GM23338 (cell line): ENCODE measurements at regions not wholly inside any gene's neighbourhood (a gene's known extent, or its start where the extent isn't known, plus 50 kb on each side); places are given as distances from the start of the nearest gene placed in this dataset.

ENCODE experiments used
- ATAC-seq: fragments of 200-7000 bp; cut with Tn5 transposase; 3 replicates; pipeline ENCODE4 v1.9.1; 2020
- DNase-seq: peaks from one replicate; pipeline ENCODE4 v3.0.0-alpha.2; 2015; ENCODE audit warnings: low spot score
- H2AFZ ChIP-seq: fragments of 200-600 bp; sonication (generic); 2 replicates; pipeline ENCODE4 v1.8.0; 2016; ENCODE audit warnings: antibody characterized with exemption, mild to moderate bottlenecking, moderate library complexity
- H3F3A ChIP-seq: fragments of 200-600 bp; sonication (generic); replicated peaks from 2 replicates; pipeline ENCODE4 v1.8.0; 2017; ENCODE audit warnings: antibody characterized with exemption, mixed run types, low read depth
- H3K27ac ChIP-seq: fragments of 200-600 bp; sonication (generic); 2 replicates; pipeline ENCODE4 v1.6.1; 2016; ENCODE audit warnings: low read depth
- H3K27me3 ChIP-seq: fragments of 200-600 bp; sonication (generic); 2 replicates; pipeline ENCODE4 v1.8.0; 2016; ENCODE audit warnings: mild to moderate bottlenecking, mixed run types, moderate library complexity; ENCODE audit not compliant: insufficient read depth
- H3K36me3 ChIP-seq: fragments of 200-600 bp; sonication (generic); 2 replicates; pipeline ENCODE4 v1.8.0; 2016; ENCODE audit warnings: mild to moderate bottlenecking; ENCODE audit not compliant: insufficient read depth
- H3K4me1 ChIP-seq: fragments of 200-600 bp; sonication (generic); 2 replicates; pipeline ENCODE4 v1.8.0; 2016; ENCODE audit warnings: mild to moderate bottlenecking, moderate library complexity; ENCODE audit not compliant: insufficient read depth
- H3K4me2 ChIP-seq: fragments of 200-600 bp; sonication (generic); 2 replicates; pipeline ENCODE4 v1.7.1; 2017; ENCODE audit warnings: mixed run types
- H3K4me3 ChIP-seq: fragments of 200-600 bp; sonication (generic); 2 replicates; pipeline ENCODE4 v1.6.1; 2016; ENCODE audit warnings: mixed run types
- H3K79me2 ChIP-seq: fragments of 200-600 bp; sonication (generic); replicated peaks from 2 replicates; pipeline ENCODE4 v1.8.0; 2017; ENCODE audit warnings: mild to moderate bottlenecking; ENCODE audit not compliant: insufficient read depth
- H3K9me2 ChIP-seq: fragments of 200-600 bp; sonication (generic); 2 replicates; pipeline ENCODE4 v1.8.0; 2017; ENCODE audit not compliant: insufficient read depth
- H4K20me1 ChIP-seq: fragments of 200-600 bp; sonication (generic); replicated peaks from 2 replicates; pipeline ENCODE4 v1.8.0; 2017; ENCODE audit warnings: mild to moderate bottlenecking; ENCODE audit not compliant: insufficient read depth
- H3K27ac Mint-ChIP-seq: 2 replicates; pipeline ENCODE4 v1.8.0; 2020; ENCODE audit warnings: inconsistent platforms, mild to moderate bottlenecking, moderate library complexity, mixed read lengths
- H3K27me3 Mint-ChIP-seq: 3 replicates; pipeline ENCODE4 v1.8.0; 2022; ENCODE audit warnings: low read depth, mild to moderate bottlenecking, moderate library complexity, mixed read lengths, inconsistent platforms; ENCODE audit not compliant: insufficient read depth, poor library complexity
- H3K36me3 Mint-ChIP-seq: 3 replicates; pipeline ENCODE4 v1.8.0; 2021; ENCODE audit warnings: low read depth, mild to moderate bottlenecking, inconsistent platforms, moderate library complexity, mixed read lengths
- H3K4me1 Mint-ChIP-seq: 3 replicates; pipeline ENCODE4 v1.8.0; 2020; ENCODE audit warnings: mild to moderate bottlenecking, inconsistent platforms, mixed read lengths
- H3K4me3 Mint-ChIP-seq: 3 replicates; pipeline ENCODE4 v1.8.0; 2021; ENCODE audit warnings: moderate library complexity, mild to moderate bottlenecking, inconsistent platforms, mixed read lengths
- H3K9me3 Mint-ChIP-seq: 3 replicates; pipeline ENCODE4 v1.8.0; 2020; ENCODE audit warnings: moderate library complexity, mild to moderate bottlenecking, inconsistent platforms, mixed read lengths
- CREB1 ChIP-seq: fragments of 250-450 bp; sonication (Bioruptor Pico); IDR thresholded peaks from 2 replicates; pipeline ENCODE4 v1.5.0; 2020; ENCODE audit warnings: low read depth, mild to moderate bottlenecking, moderate library complexity
- EZH2 ChIP-seq: fragments of 200-600 bp; sonication (generic); IDR thresholded peaks from one replicate; pipeline ENCODE4 v1.8.0; 2017; ENCODE audit warnings: antibody characterized with exemption, mild to moderate bottlenecking, low read depth; ENCODE audit not compliant: unreplicated experiment
- EZH2phosphoT487 ChIP-seq: fragments of 200-600 bp; sonication (generic); IDR thresholded peaks from one replicate; pipeline ENCODE4 v1.8.1; 2018; ENCODE audit warnings: antibody characterized with exemption; ENCODE audit not compliant: unreplicated experiment
- JUNB ChIP-seq: IDR thresholded peaks from one replicate; pipeline ENCODE4 v1.6.1; 2016; ENCODE audit warnings: antibody characterized with exemption; ENCODE audit not compliant: unreplicated experiment
- NANOG ChIP-seq: IDR thresholded peaks from 2 replicates; pipeline ENCODE4 v1.6.1; 2016; ENCODE audit warnings: antibody characterized with exemption, borderline replicate concordance
- POLR2AphosphoS5 ChIP-seq: IDR thresholded peaks from 2 replicates; pipeline ENCODE4 v1.6.1; 2016; ENCODE audit warnings: antibody characterized with exemption, low read depth
- STAT1 ChIP-seq: IDR thresholded peaks from one replicate; pipeline ENCODE4 v1.6.1; 2016; ENCODE audit warnings: antibody characterized with exemption; ENCODE audit not compliant: unreplicated experiment
- ZNF114 ChIP-seq: fragments of 250-450 bp; sonication (Bioruptor Pico); IDR thresholded peaks from 2 replicates; pipeline ENCODE4 v1.5.0; 2020; ENCODE audit warnings: mild to moderate bottlenecking, moderate library complexity
- ZNF331 ChIP-seq: fragments of 250-450 bp; sonication (Bioruptor Pico); IDR thresholded peaks from 2 replicates; pipeline ENCODE4 v1.5.0; 2020; ENCODE audit warnings: low read depth, mild to moderate bottlenecking, moderate library complexity
- TF ChIP-seq, protein P1 (sequence below): fragments of 250-450 bp; sonication (Bioruptor Pico); IDR thresholded peaks from 2 replicates; pipeline ENCODE4 v1.5.0; 2020; ENCODE audit warnings: mild to moderate bottlenecking, moderate library complexity
- TF ChIP-seq, protein P2 (sequence below), 2 experiments: fragments of 200-600 bp in 1 of 2; sonication (generic) in 1 of 2; conservative IDR thresholded peaks; 2 replicates each; pipeline versions ENCODE4 v1.5.1 to v1.6.1; 2016 to 2017; ENCODE audit warnings: antibody characterized with exemption in 2 of 2, low read depth in 2 of 2, mild to moderate bottlenecking in 2 of 2, moderate library complexity in 1 of 2
- TF ChIP-seq, protein P3 (sequence below): IDR thresholded peaks from 2 replicates; pipeline ENCODE4 v1.6.1; 2016; ENCODE audit warnings: antibody characterized with exemption
- TF ChIP-seq, protein P4 (sequence below): IDR thresholded peaks from one replicate; pipeline ENCODE4 v1.6.1; 2018; ENCODE audit warnings: antibody characterized with exemption; ENCODE audit not compliant: unreplicated experiment

DNA sequence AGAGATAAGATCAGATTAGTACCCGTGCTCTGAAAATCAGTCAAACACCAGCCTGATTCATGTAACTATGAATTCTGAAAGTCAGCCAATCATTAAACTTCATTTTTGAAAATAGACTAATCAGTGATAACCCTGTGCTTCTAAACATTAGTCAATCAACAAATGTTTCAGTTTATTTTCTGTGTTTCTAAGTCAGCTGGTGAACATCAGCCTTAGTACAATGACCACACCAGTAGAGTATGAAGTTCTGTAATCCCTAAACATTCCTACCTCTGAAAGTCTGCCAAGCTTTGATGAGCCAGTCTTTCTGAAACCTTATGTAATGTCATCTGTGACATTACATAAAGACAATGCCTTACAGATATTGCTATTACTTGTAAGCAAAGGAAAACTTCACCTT is 807.4 kb upstream of the CRIM1 start:
- Histone ChIP-seq H3F3A (no peaks in the 10 kb centered on the region), H3K79me2 (no peaks in the 10 kb centered on the region), H3K4me2 (no peak overlapping the region), H2AFZ (no peak overlapping the region), H3K4me3 (no peak overlapping the region), H3K4me1 (peaks cover 21% of the 10 kb centered on the region), H3K27me3 (no peaks in the 10 kb centered on the region), H3K9me2 (no peaks in the 10 kb centered on the region), H3K27ac (no peak overlapping the region), H3K36me3 (no peaks in the 10 kb centered on the region), H4K20me1 (no peaks in the 10 kb centered on the region)
- no peak for DNase-seq
- no peak for ATAC-seq
- Mint-ChIP-seq H3K4me3 (no peak overlapping the region), H3K27ac (no peak overlapping the region), H3K4me1 (peaks cover 6% of the 10 kb centered on the region), H3K36me3 (no peaks in the 10 kb centered on the region), H3K9me3 (no peaks in the 10 kb centered on the region), H3K27me3 (no peaks in the 10 kb centered on the region)
- no peak for TF ChIP-seq EZH2
- TF ChIP-seq ZNF114, result no peak
- TF ChIP-seq POLR2AphosphoS5, result no peak
- no peak for TF ChIP-seq JUNB
- no peak for TF ChIP-seq STAT1
- TF ChIP-seq, protein P1, sequence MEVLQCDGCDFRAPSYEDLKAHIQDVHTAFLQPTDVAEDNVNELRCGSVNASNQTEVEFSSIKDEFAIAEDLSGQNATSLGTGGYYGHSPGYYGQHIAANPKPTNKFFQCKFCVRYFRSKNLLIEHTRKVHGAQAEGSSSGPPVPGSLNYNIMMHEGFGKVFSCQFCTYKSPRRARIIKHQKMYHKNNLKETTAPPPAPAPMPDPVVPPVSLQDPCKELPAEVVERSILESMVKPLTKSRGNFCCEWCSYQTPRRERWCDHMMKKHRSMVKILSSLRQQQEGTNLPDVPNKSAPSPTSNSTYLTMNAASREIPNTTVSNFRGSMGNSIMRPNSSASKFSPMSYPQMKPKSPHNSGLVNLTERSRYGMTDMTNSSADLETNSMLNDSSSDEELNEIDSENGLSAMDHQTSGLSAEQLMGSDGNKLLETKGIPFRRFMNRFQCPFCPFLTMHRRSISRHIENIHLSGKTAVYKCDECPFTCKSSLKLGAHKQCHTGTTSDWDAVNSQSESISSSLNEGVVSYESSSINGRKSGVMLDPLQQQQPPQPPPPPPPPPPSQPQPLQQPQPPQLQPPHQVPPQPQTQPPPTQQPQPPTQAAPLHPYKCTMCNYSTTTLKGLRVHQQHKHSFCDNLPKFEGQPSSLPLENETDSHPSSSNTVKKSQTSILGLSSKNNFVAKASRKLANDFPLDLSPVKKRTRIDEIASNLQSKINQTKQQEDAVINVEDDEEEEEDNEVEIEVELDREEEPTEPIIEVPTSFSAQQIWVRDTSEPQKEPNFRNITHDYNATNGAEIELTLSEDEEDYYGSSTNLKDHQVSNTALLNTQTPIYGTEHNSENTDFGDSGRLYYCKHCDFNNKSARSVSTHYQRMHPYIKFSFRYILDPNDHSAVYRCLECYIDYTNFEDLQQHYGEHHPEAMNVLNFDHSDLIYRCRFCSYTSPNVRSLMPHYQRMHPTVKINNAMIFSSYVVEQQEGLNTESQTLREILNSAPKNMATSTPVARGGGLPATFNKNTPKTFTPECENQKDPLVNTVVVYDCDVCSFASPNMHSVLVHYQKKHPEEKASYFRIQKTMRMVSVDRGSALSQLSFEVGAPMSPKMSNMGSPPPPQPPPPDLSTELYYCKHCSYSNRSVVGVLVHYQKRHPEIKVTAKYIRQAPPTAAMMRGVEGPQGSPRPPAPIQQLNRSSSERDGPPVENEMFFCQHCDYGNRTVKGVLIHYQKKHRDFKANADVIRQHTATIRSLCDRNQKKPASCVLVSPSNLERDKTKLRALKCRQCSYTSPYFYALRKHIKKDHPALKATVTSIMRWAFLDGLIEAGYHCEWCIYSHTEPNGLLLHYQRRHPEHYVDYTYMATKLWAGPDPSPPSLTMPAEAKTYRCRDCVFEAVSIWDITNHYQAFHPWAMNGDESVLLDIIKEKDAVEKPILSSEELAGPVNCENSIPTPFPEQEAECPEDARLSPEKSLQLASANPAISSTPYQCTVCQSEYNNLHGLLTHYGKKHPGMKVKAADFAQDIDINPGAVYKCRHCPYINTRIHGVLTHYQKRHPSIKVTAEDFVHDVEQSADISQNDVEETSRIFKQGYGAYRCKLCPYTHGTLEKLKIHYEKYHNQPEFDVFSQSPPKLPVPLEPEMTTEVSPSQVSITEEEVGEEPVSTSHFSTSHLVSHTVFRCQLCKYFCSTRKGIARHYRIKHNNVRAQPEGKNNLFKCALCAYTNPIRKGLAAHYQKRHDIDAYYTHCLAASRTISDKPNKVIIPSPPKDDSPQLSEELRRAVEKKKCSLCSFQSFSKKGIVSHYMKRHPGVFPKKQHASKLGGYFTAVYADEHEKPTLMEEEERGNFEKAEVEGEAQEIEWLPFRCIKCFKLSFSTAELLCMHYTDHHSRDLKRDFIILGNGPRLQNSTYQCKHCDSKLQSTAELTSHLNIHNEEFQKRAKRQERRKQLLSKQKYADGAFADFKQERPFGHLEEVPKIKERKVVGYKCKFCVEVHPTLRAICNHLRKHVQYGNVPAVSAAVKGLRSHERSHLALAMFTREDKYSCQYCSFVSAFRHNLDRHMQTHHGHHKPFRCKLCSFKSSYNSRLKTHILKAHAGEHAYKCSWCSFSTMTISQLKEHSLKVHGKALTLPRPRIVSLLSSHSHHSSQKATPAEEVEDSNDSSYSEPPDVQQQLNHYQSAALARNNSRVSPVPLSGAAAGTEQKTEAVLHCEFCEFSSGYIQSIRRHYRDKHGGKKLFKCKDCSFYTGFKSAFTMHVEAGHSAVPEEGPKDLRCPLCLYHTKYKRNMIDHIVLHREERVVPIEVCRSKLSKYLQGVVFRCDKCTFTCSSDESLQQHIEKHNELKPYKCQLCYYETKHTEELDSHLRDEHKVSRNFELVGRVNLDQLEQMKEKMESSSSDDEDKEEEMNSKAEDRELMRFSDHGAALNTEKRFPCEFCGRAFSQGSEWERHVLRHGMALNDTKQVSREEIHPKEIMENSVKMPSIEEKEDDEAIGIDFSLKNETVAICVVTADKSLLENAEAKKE (CRISPR knock-in tag), result no peak
- TF ChIP-seq, protein P2, sequence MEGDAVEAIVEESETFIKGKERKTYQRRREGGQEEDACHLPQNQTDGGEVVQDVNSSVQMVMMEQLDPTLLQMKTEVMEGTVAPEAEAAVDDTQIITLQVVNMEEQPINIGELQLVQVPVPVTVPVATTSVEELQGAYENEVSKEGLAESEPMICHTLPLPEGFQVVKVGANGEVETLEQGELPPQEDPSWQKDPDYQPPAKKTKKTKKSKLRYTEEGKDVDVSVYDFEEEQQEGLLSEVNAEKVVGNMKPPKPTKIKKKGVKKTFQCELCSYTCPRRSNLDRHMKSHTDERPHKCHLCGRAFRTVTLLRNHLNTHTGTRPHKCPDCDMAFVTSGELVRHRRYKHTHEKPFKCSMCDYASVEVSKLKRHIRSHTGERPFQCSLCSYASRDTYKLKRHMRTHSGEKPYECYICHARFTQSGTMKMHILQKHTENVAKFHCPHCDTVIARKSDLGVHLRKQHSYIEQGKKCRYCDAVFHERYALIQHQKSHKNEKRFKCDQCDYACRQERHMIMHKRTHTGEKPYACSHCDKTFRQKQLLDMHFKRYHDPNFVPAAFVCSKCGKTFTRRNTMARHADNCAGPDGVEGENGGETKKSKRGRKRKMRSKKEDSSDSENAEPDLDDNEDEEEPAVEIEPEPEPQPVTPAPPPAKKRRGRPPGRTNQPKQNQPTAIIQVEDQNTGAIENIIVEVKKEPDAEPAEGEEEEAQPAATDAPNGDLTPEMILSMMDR (conservative IDR thresholded peaks at IDR 0.05; ENCODE audit: low read depth in 2 of 2), result no peak
- TF ChIP-seq CREB1 (CRISPR knock-in tag), result no peak
- TF ChIP-seq NANOG, result no peak
- TF ChIP-seq, protein P3, sequence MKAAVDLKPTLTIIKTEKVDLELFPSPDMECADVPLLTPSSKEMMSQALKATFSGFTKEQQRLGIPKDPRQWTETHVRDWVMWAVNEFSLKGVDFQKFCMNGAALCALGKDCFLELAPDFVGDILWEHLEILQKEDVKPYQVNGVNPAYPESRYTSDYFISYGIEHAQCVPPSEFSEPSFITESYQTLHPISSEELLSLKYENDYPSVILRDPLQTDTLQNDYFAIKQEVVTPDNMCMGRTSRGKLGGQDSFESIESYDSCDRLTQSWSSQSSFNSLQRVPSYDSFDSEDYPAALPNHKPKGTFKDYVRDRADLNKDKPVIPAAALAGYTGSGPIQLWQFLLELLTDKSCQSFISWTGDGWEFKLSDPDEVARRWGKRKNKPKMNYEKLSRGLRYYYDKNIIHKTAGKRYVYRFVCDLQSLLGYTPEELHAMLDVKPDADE, result no peak
- no peak for TF ChIP-seq ZNF331 (CRISPR knock-in tag)
- TF ChIP-seq, protein P4, sequence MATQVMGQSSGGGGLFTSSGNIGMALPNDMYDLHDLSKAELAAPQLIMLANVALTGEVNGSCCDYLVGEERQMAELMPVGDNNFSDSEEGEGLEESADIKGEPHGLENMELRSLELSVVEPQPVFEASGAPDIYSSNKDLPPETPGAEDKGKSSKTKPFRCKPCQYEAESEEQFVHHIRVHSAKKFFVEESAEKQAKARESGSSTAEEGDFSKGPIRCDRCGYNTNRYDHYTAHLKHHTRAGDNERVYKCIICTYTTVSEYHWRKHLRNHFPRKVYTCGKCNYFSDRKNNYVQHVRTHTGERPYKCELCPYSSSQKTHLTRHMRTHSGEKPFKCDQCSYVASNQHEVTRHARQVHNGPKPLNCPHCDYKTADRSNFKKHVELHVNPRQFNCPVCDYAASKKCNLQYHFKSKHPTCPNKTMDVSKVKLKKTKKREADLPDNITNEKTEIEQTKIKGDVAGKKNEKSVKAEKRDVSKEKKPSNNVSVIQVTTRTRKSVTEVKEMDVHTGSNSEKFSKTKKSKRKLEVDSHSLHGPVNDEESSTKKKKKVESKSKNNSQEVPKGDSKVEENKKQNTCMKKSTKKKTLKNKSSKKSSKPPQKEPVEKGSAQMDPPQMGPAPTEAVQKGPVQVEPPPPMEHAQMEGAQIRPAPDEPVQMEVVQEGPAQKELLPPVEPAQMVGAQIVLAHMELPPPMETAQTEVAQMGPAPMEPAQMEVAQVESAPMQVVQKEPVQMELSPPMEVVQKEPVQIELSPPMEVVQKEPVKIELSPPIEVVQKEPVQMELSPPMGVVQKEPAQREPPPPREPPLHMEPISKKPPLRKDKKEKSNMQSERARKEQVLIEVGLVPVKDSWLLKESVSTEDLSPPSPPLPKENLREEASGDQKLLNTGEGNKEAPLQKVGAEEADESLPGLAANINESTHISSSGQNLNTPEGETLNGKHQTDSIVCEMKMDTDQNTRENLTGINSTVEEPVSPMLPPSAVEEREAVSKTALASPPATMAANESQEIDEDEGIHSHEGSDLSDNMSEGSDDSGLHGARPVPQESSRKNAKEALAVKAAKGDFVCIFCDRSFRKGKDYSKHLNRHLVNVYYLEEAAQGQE, result no peak
- TF ChIP-seq EZH2phosphoT487, result no peak
